ES-I3 (cell line): ENCODE measurements at regions not wholly inside any gene's neighbourhood (a gene's known extent, or its start where the extent isn't known, plus 50 kb on each side); places are given as distances from the start of the nearest gene placed in this dataset.
"Not testable (repeated sequence)": the region's sequence is repeated elsewhere in the genome, so short reads cannot be mapped to it uniquely, and the experiment has no call there.

Experiments
- H3K36me3 ChIP-seq: 2 replicates; pipeline ENCODE4 v1.6.1; 2013; ENCODE audit warnings: mild to moderate bottlenecking, low read length, control low read depth, moderate library complexity; ENCODE audit not compliant: insufficient read depth
- H3K4me1 ChIP-seq: 2 replicates; pipeline ENCODE4 v1.6.1; 2013; ENCODE audit warnings: mild to moderate bottlenecking, control low read depth, low read length; ENCODE audit not compliant: insufficient read depth
- H3K9ac ChIP-seq: 2 replicates; pipeline ENCODE4 v1.6.1; 2013; ENCODE audit warnings: low read depth, mild to moderate bottlenecking, low read length, moderate library complexity
- H3K9me3 ChIP-seq: 2 replicates; pipeline ENCODE4 v1.6.1; 2013; ENCODE audit warnings: mild to moderate bottlenecking, low read length, moderate library complexity; ENCODE audit not compliant: control insufficient read depth, insufficient read depth

- H3K9me3 ChIP-seq: no peaks in the 10 kb centered on the region
- H3K4me1 ChIP-seq: 0 out of 2 replicates have a peak, but pooled peaks cover 6% of the 10 kb centered on the region
- no peaks in the 10 kb centered on the region for H3K36me3 ChIP-seq
- H3K9ac ChIP-seq: no peak overlapping the region
These were observed 1380.4 kb downstream of the SLITRK1 start for GRCh38 chr13:82501834-82502233.

GRCh38 chr13:82480415-82480814 is 1401.9 kb downstream of the SLITRK1 start:
- Histone ChIP-seq H3K4me1 (no peaks in the 10 kb centered on the region), H3K9ac (no peak overlapping the region), H3K36me3 (no peaks in the 10 kb centered on the region), H3K9me3 (no peaks in the 10 kb centered on the region)

- H3K9me3 ChIP-seq: no peaks in the 10 kb centered on the region
- H3K4me1 ChIP-seq: no peaks in the 10 kb centered on the region
- H3K9ac ChIP-seq: no peak overlapping the region
- no peaks in the 10 kb centered on the region for H3K36me3 ChIP-seq
These were observed 1404.8 kb downstream of the SLITRK1 start for GRCh38 chr13:82477436-82477835.

GRCh38 chr13:82467626-82468025 is 1414.6 kb downstream of the SLITRK1 start:
- Histone ChIP-seq H3K9ac (no peak overlapping the region), H3K9me3 (no peaks in the 10 kb centered on the region), H3K36me3 (no peaks in the 10 kb centered on the region), H3K4me1 (no peaks in the 10 kb centered on the region)

- H3K4me1 ChIP-seq, H3K9me3 ChIP-seq, H3K36me3 ChIP-seq, H3K9ac ChIP-seq: not testable (repeated sequence)
These were observed 1422.7 kb downstream of the SLITRK1 start for GRCh38 chr13:82459575-82459974.

GRCh38 chr13:82458169-82458568 is 1424.1 kb downstream of the SLITRK1 start:
- H3K36me3 ChIP-seq: no peaks in the 10 kb centered on the region
- no peaks in the 10 kb centered on the region for H3K9me3 ChIP-seq
- H3K4me1 ChIP-seq: no peaks in the 10 kb centered on the region
- no peak overlapping the region for H3K9ac ChIP-seq

- H3K4me1 ChIP-seq, H3K9me3 ChIP-seq, H3K36me3 ChIP-seq, H3K9ac ChIP-seq: not testable (repeated sequence)
These were observed 1424.7 kb downstream of the SLITRK1 start for GRCh38 chr13:82457548-82457947.

GRCh38 chr13:82447416-82448077 is 1434.7 kb downstream of the SLITRK1 start:
- Histone ChIP-seq H3K4me1 (no peaks in the 10 kb centered on the region), H3K36me3 (no peaks in the 10 kb centered on the region), H3K9me3 (no peaks in the 10 kb centered on the region; the same call in 1 of the 2 replicates), H3K9ac (no peak overlapping the region)

- peaks cover 2% of the 10 kb centered on the region for H3K9me3 ChIP-seq
- no peaks in the 10 kb centered on the region for H3K4me1 ChIP-seq
- H3K9ac ChIP-seq: no peak overlapping the region
- no peaks in the 10 kb centered on the region for H3K36me3 ChIP-seq
These were observed 1442.9 kb downstream of the SLITRK1 start for GRCh38 chr13:82439159-82439904.

GRCh38 chr13:82438320-82438719 is 1444.0 kb downstream of the SLITRK1 start:
- no peaks in the 10 kb centered on the region for H3K4me1 ChIP-seq
- H3K9ac ChIP-seq: no peak overlapping the region
- peaks cover 2% of the 10 kb centered on the region for H3K9me3 ChIP-seq
- no peaks in the 10 kb centered on the region for H3K36me3 ChIP-seq

GRCh38 chr13:82436099-82436585 is 1446.1 kb downstream of the SLITRK1 start:
- peaks cover 2% of the 10 kb centered on the region for H3K9me3 ChIP-seq
- no peaks in the 10 kb centered on the region for H3K4me1 ChIP-seq
- no peak overlapping the region for H3K9ac ChIP-seq

GRCh38 chr13:82432949-82433348 is 1449.3 kb downstream of the SLITRK1 start:
- H3K36me3 ChIP-seq: no peaks in the 10 kb centered on the region
- no peak overlapping the region for H3K9ac ChIP-seq
- no peaks in the 10 kb centered on the region; the same call in 1 of the 2 replicates for H3K9me3 ChIP-seq
- H3K4me1 ChIP-seq: no peaks in the 10 kb centered on the region

More at GRCh38 chr13:82436099-82436585, 1446.1 kb downstream of the SLITRK1 start:
- H3K36me3 ChIP-seq: no peaks in the 10 kb centered on the region

- Histone ChIP-seq H3K36me3 (no peaks in the 10 kb centered on the region), H3K4me1 (no peaks in the 10 kb centered on the region), H3K9ac (no peak overlapping the region), H3K9me3 (no peaks in the 10 kb centered on the region)
These were observed 1469.5 kb downstream of the SLITRK1 start for GRCh38 chr13:82412749-82413148.

GRCh38 chr13:82407321-82407720 is 1475.0 kb downstream of the SLITRK1 start:
- no peak overlapping the region for H3K9ac ChIP-seq
- no peaks in the 10 kb centered on the region for H3K36me3 ChIP-seq
- no peaks in the 10 kb centered on the region for H3K9me3 ChIP-seq
- no peaks in the 10 kb centered on the region for H3K4me1 ChIP-seq

- H3K36me3 ChIP-seq: no peaks in the 10 kb centered on the region
- H3K9me3 ChIP-seq: no peaks in the 10 kb centered on the region
- no peaks in the 10 kb centered on the region; the same call in 1 of the 2 replicates for H3K4me1 ChIP-seq
These were observed 1507.6 kb downstream of the SLITRK1 start for GRCh38 chr13:82374719-82375118.

More at GRCh38 chr13:82374719-82375118, 1507.6 kb downstream of the SLITRK1 start:
- H3K9ac ChIP-seq: no peak overlapping the region
